ENCODE measurements at regions not wholly inside any gene's neighbourhood (a gene's known extent, or its start where the extent isn't known, plus 50 kb on each side); places are given as distances from the start of the nearest gene placed in this dataset.

DNA sequence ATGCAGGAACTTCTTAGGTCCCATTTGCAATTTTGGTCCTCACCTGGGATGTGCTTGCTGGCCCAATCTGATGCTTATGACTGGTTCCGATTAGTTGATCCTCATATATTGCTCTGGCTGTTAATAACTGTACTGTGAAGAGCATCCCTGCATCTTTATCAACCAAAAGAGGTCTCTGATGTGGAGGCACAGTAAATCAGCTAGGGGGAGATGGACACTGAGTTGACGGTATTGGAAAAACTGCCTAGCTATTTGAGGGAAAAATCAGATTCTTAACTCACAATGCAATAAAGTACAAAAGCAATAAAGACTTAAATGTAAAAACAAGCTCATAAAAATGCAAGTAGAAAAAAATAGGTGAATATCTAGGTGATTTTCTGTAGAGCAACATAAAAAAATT is 188.0 kb upstream of the TCF4 start:
- DNase-seq (ENCODE audit: low read depth in 4 of 4, low spot score in 3 of 4) = no peak

- no peak for DNase-seq (ENCODE audit: low read depth in 4 of 4, low spot score in 3 of 4)
Observed at GRCh38 chr18:55774505-55774904, 186.5 kb upstream of the TCF4 start.

- DNase-seq (ENCODE audit: low read depth in 4 of 4, low spot score in 3 of 4) = no peak
Observed at GRCh38 chr18:55768255-55768654, 180.3 kb upstream of the TCF4 start.

- no peak for DNase-seq (ENCODE audit: low read depth in 4 of 4, low spot score in 3 of 4)
Observed at GRCh38 chr18:55764386-55764785, 176.4 kb upstream of the TCF4 start.

- DNase-seq (ENCODE audit: low read depth in 4 of 4, low spot score in 3 of 4) = no peak
Observed at GRCh38 chr18:55763805-55764204, 175.8 kb upstream of the TCF4 start.

- no peak for DNase-seq (ENCODE audit: low read depth in 4 of 4, low spot score in 3 of 4)
Observed at GRCh38 chr18:55763298-55763697, 175.3 kb upstream of the TCF4 start.

DNA sequence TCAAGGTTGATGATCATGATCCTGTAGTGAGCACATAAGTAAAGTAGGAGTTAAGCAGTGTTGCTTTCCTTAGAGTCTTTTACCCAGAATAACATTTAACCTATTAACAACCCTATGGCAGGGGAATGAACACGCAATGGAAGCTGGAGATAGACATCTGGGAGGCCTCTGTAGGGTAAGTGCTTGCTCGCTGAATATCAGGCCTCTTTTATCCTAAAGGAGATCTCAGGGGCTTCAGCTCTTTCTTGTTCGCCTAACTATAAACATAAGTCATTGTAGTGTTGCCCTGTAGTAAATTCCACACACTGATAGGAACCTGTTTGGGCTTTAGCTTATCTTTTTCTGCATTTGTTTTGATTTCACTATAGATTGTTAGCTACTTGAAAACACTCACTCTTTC is 174.4 kb upstream of the TCF4 start:
- DNase-seq (ENCODE audit: low read depth in 4 of 4, low spot score in 3 of 4) = no peak

- no peak for DNase-seq (ENCODE audit: low read depth in 4 of 4, low spot score in 3 of 4)
Observed at GRCh38 chr18:55753643-55754263, 165.8 kb upstream of the TCF4 start.

DNA sequence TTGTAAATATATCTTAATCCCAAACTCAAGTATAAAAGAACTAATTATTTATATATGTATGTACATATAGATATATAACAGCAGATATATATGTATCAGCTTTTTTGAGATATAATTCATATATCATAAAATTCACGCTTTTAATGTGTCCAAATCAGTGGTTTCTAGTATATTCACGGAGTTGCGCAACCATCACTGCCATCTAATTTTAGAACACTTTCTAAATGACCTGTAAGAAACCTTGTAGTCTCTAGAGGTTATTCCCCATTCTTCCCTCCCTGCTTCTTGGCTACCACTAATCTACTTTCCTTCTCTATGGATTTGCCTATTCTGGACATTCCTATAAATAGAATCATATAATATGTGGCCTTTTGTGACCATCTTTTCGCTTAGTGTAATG is 163.5 kb upstream of the TCF4 start:
- DNase-seq (ENCODE audit: low read depth in 4 of 4, low spot score in 3 of 4) = no peak

DNA sequence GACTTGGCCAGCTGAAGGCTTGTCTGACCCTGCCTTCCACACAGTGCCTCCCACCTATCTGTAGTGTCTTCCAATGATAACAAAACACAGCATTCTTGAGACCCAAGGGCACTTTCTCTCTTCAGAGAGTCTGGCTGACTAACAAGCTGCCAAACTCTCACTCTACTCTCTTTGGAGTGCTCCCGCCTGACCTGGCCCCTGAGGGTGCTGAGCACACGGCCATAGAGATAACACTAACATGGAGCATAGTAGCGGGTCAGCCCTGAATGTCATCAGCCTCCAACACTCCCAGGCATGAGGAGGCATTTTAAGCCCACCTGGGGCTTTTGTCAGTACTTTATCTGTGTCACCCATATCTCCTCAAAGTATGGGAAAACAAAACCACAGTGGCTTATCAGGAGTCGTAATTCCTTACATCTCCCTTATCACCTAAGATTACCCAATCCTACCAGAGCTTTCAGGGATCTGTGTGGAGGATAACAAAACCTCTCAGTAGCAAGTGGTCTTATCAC is 160.3 kb upstream of the TCF4 start:
- DNase-seq (ENCODE audit: low read depth in 4 of 4, low spot score in 3 of 4) = no peak

DNA sequence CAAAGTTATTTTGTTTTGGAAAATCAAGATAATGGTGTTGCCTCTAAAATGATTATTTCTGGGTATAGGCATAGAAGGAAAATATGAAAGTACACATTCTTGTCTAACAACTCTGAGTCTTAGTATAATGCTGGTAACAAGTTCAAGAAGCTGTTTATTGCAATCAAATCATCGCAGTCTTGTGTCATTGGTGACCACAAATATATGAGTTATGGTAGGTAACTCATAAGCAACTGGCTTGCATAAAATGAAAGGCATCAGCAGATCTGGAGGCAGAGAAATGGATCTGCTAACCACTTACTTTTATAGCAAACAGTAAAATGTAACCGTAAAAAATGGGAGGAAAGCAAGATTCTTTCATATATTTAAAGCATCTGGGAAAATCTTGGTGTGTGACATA is 156.2 kb upstream of the TCF4 start:
- no peak for DNase-seq (ENCODE audit: low read depth in 4 of 4, low spot score in 3 of 4)

GRCh38 chr18:55743736-55744135 is 155.7 kb upstream of the TCF4 start:
- no peak for DNase-seq (ENCODE audit: low read depth in 4 of 4, low spot score in 3 of 4)

DNA sequence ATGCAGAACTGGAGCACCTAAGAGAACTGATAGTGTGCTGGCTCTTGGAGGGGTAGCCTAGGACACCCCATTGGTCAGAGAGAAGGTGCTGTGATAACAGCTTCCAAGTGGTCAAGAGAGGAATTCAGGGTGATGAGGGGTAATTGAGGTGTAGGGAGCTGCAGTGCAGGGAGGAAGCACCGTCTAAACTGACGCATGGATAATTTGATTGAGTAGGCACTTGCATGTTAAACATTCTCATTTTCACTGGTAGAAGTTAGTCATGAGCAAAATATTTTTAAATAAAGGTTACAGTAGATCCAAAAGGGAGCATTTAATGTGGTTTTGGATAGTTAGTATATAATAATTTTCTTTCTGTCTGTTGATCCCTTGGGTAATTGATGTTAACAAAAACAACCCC is 155.1 kb upstream of the TCF4 start:
- DNase-seq (ENCODE audit: low read depth in 4 of 4, low spot score in 3 of 4) = no peak

- DNase-seq (ENCODE audit: low read depth in 4 of 4, low spot score in 3 of 4) = no peak
Observed at GRCh38 chr18:55739488-55739887, 151.5 kb upstream of the TCF4 start.

DNA sequence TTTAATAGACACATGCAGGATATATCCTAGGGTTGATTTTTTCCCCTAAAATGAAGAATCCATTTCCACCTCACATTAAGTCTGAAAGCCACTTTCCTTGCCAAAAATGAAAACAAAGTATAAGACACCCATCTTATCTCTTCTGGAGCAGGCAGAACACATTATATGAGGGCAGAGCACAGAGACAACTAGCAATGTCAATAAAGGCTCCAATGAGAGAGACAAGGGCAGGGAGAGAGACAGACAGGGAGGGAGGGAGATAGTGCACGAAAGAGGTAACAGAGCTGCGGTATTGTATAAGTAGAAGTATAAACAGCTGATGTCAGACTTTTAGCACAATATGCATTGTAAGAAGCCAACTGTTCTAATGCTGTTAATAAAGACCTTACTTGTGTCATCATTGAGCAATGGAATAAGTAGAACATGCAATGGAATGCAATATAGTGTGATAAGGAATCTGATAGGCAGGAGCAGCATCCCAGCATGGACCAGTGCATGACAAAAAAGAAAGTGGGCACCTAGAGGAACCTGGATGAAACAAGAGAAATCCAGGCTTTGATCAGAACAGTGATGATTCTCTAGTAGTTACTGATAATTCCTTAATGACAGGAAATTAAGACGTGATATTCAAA is 150.6 kb upstream of the TCF4 start:
- no peak for DNase-seq (ENCODE audit: low read depth in 4 of 4, low spot score in 3 of 4)

DNA sequence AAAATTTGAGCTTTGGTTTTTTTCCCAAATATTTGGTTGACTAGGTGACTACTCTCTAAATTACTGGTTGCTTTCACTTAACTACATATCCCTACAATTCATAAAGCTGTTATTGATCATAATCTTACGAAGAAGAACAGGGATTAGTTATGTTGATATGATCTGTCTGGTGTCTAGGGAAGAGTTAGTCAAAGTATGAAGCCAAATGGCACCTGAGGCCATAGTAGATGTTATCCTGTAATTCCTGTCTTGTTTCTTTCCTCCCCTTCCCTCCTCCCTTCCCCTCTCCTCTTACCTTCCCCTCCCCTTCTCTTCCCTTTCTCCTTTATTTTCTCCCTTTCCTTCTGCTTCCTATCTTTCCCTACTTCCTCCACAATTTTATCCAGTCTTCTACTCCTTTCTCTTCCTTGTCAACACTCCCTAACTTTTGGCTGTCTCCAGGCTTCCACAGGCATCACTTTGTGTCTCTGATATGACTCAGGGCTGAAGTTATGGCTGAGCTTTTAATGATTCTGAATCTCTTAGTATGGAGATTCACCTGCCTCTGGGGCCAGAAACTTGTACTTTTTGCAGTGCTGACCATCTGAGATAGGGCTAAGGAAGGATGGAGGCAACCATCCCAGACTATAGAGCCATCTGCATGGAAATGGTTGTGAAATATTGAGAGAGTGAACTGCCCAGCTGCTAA is 149.9 kb upstream of the TCF4 start:
- no peak for DNase-seq (ENCODE audit: low read depth in 4 of 4, low spot score in 3 of 4)

- no peak for DNase-seq (ENCODE audit: low read depth in 4 of 4, low spot score in 3 of 4)
Observed at GRCh38 chr18:55737266-55737665, 149.3 kb upstream of the TCF4 start.

DNA sequence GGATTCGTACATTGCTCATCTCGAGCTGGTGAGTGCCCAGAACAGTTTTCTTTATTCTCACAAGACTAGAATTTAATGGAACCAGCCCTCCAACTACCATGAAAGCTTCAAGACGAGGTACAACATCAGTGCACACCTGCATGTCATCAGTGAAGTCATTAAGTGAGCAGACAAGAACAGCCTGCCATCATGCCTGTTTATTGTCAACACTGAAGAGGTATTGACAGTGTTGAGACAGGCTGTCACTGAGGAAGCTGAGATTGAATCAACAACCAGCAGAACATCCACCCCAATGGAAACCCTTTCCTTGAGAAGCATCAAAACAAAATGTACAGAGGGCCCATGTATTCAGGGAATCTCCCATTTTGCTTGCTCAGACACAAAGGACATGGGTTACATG is 148.0 kb upstream of the TCF4 start:
- no peak for DNase-seq (ENCODE audit: low read depth in 4 of 4, low spot score in 3 of 4)

DNA sequence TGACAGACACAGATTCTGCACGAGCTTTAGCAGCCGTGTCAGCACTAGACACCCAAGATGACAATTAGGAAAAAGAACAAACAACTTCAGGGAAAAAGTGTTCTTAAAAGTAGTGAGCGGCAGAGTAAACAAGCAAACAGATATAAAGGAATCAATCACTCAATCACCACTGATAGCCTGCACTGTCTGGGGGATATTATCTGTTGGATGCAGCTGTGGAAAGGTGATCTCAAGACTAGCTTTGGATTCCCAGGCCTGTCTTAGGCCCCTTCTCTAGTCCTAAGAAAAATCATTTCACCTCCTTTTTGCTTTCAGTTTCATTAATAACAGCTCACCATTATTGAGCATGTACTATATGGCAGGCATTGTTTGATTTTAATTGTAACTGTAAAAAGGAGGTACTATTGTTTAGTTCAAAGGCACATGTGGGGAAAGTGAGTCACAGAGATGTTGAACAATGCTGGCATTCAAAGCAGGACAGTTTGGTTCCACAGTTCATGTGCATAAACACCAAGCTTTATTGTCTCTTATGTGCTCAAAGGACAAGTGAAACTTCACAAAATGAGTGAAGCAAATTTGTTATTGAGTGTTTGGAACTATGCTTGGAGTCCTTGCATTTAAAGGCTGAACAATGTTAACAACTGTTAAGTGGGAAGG is 147.3 kb upstream of the TCF4 start:
- DNase-seq (ENCODE audit: low read depth in 4 of 4, low spot score in 3 of 4) = no peak

GRCh38 chr18:55732227-55733106 is 144.5 kb upstream of the TCF4 start:
- no peak for DNase-seq (ENCODE audit: low read depth in 4 of 4, low spot score in 3 of 4)

DNA sequence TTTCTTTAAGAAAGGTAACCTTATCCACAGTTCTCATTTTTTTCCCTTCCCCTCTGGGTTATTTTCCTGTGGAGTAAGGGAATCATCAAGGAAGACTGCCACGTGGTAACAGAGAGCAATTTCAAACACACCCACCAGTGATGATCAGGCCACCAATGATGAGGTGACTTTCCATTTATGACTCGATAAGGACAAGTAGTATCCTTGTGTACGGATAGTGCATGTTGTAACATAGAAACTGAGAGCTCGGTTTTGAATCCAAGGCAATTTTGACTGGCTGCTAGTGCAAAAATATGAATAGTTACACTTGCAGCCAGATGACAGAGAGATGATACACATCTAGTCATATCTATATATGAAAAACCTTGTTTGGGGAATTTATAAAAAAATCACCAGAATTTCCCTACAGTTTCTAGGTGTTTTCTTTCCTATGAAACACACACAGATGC is 143.6 kb upstream of the TCF4 start:
- DNase-seq (ENCODE audit: low read depth in 4 of 4, low spot score in 3 of 4) = no peak

All from left renal pelvis (tissue), 4 donors.